ENCODE measurements at regions not wholly inside any gene's neighbourhood (a gene's known extent, or its start where the extent isn't known, plus 50 kb on each side); places are given as distances from the start of the nearest gene placed in this dataset.
A peak's percentile ranks its signal among the peaks of the same experiment; 100 is the strongest.

GRCh38 chr12:93047118-93047517 is 118.0 kb upstream of the EEA1 start:
- Histone ChIP-seq H3K4me2 (ENCODE audit: low read length) (no peak overlapping the region), H4K20me1 (ENCODE audit: low read length) (no peaks in the 10 kb centered on the region), H2AFZ (ENCODE audit: low read length) (no peak overlapping the region), H3K9me3 (ENCODE audit: low read length) (no peaks in the 10 kb centered on the region), H3K4me3 (ENCODE audit: low read length) (no peak overlapping the region), H3K27ac (ENCODE audit: low read length) (no peak overlapping the region), H3K9ac (ENCODE audit: low read length) (no peak overlapping the region), H3K9me2 (replicated peaks; ENCODE audit: low read length) (no peaks in the 10 kb centered on the region), H3K36me3 (ENCODE audit: low read depth, low read length) (no peaks in the 10 kb centered on the region), H3F3A (ENCODE audit: low read length, unreplicated experiment) (no peaks in the 10 kb centered on the region), H3K27me3 (ENCODE audit: low read length) (no peaks in the 10 kb centered on the region), H3K4me1 (ENCODE audit: insufficient read depth, low read length) (peaks cover 8% of the 10 kb centered on the region), H3K79me2 (ENCODE audit: low read length) (no peaks in the 10 kb centered on the region)
- ChIA-PET CTCF (no interaction called here), POLR2A (ENCODE audit: unreplicated experiment) (no interaction called here)
- ATAC-seq (no peak), DNase-seq (no peak)
- TF ChIP-seq EZH2phosphoT487 (IDR thresholded peaks at IDR 0.05; ENCODE audit: borderline replicate concordance, low read length) (no peak), CTCF (conservative IDR thresholded peaks at IDR 0.05; ENCODE audit: low read depth, low read length) (no peak), EZH2 (IDR thresholded peaks at IDR 0.05; ENCODE audit: low read length, unreplicated experiment) (no peak)
- no TSS peak for BruUV-seq (replicated peaks)
- intact Hi-C loops (cut with micrococcal nuclease), result no loop called here

- Histone ChIP-seq H3K79me2 (ENCODE audit: low read length) (no peaks in the 10 kb centered on the region), H3K27me3 (ENCODE audit: low read length) (no peaks in the 10 kb centered on the region), H3F3A (ENCODE audit: low read length, unreplicated experiment) (no peaks in the 10 kb centered on the region), H3K9ac (ENCODE audit: low read length) (no peak overlapping the region), H3K36me3 (ENCODE audit: low read depth, low read length) (no peaks in the 10 kb centered on the region), H3K4me2 (ENCODE audit: low read length) (no peak overlapping the region), H3K9me3 (ENCODE audit: low read length) (no peaks in the 10 kb centered on the region), H3K4me1 (ENCODE audit: insufficient read depth, low read length) (peaks cover 8% of the 10 kb centered on the region), H2AFZ (ENCODE audit: low read length) (no peak overlapping the region), H3K4me3 (ENCODE audit: low read length) (no peak overlapping the region), H3K27ac (ENCODE audit: low read length) (no peak overlapping the region), H3K9me2 (replicated peaks; ENCODE audit: low read length) (no peaks in the 10 kb centered on the region), H4K20me1 (ENCODE audit: low read length) (no peaks in the 10 kb centered on the region)
- no peak for DNase-seq
- TF ChIP-seq CTCF (conservative IDR thresholded peaks at IDR 0.05; ENCODE audit: low read depth, low read length) (no peak), EZH2phosphoT487 (IDR thresholded peaks at IDR 0.05; ENCODE audit: borderline replicate concordance, low read length) (no peak), EZH2 (IDR thresholded peaks at IDR 0.05; ENCODE audit: low read length, unreplicated experiment) (no peak)
- ChIA-PET POLR2A (ENCODE audit: unreplicated experiment) (no interaction called here), CTCF (no interaction called here)
- intact Hi-C loops (cut with micrococcal nuclease), result no loop called here
- BruUV-seq (replicated peaks), result no TSS peak
- ATAC-seq, result no peak
These were observed 119.6 kb upstream of the EEA1 start for GRCh38 chr12:93048656-93049055.

GRCh38 chr12:93050026-93050747 is 121.1 kb upstream of the EEA1 start:
- BruUV-seq (replicated peaks), result no TSS peak
- intact Hi-C loops (cut with micrococcal nuclease), result no loop called here
- DNase-seq, result peak; percentile 40
- ChIA-PET CTCF (no interaction called here), POLR2A (ENCODE audit: unreplicated experiment) (no interaction called here)
- H3K27me3 ChIP-seq (ENCODE audit: low read length), result no peaks in the 10 kb centered on the region
- no peak overlapping the region for H3K27ac ChIP-seq (ENCODE audit: low read length)
- no peaks in the 10 kb centered on the region for H3K9me3 ChIP-seq (ENCODE audit: low read length)
- H3K79me2 ChIP-seq (ENCODE audit: low read length), result no peaks in the 10 kb centered on the region
- no peaks in the 10 kb centered on the region for H4K20me1 ChIP-seq (ENCODE audit: low read length)
- TF ChIP-seq EZH2phosphoT487 (IDR thresholded peaks at IDR 0.05; ENCODE audit: borderline replicate concordance, low read length), result no peak
- no peak for TF ChIP-seq EZH2 (IDR thresholded peaks at IDR 0.05; ENCODE audit: low read length, unreplicated experiment)
- no peak for TF ChIP-seq CTCF (conservative IDR thresholded peaks at IDR 0.05; ENCODE audit: low read depth, low read length)
- no peak overlapping the region for H3K4me3 ChIP-seq (ENCODE audit: low read length)
- ATAC-seq, result peak; percentile 49
- no peak overlapping the region for H3K4me2 ChIP-seq (ENCODE audit: low read length)
- H3K4me1 ChIP-seq (ENCODE audit: insufficient read depth, low read length), result peaks cover 8% of the 10 kb centered on the region
- H3K36me3 ChIP-seq (ENCODE audit: low read depth, low read length), result no peaks in the 10 kb centered on the region
- H3K9me2 ChIP-seq (replicated peaks; ENCODE audit: low read length), result no peaks in the 10 kb centered on the region
- H3K9ac ChIP-seq (ENCODE audit: low read length), result no peak overlapping the region
- peak overlapping the region; percentile 42 for H2AFZ ChIP-seq (ENCODE audit: low read length)
- no peaks in the 10 kb centered on the region for H3F3A ChIP-seq (ENCODE audit: low read length, unreplicated experiment)

Measured in PC-3 (cell line).